Loucy (cell line): ENCODE measurements at regions not wholly inside any gene's neighbourhood (a gene's known extent, or its start where the extent isn't known, plus 50 kb on each side); places are given as distances from the start of the nearest gene placed in this dataset.

ENCODE experiments used
- CTCF ChIP-seq: fragments of 200-600 bp; sonication (generic); conservative IDR thresholded peaks from 2 replicates; pipeline ENCODE4 v1.5.1; 2014; ENCODE audit warnings: mild to moderate bottlenecking, antibody characterized with exemption, low read length
- EZH2phosphoT487 ChIP-seq: fragments of 200-600 bp; IDR thresholded peaks from 2 replicates; pipeline ENCODE4 v1.6.1; 2018; ENCODE audit warnings: antibody characterized with exemption, mild to moderate bottlenecking, moderate library complexity, borderline replicate concordance

- TF ChIP-seq CTCF (no peak), EZH2phosphoT487 (no peak)
Observed at GRCh38 chr4:130266814-130267213, 1170.9 kb downstream of the C4orf33 start.
